Epidermal melanocyte (primary cell): ENCODE measurements at regions not wholly inside any gene's neighbourhood (a gene's known extent, or its start where the extent isn't known, plus 50 kb on each side); places are given as distances from the start of the nearest gene placed in this dataset.

Experiments
- DNase-seq: peaks from one replicate; pipeline ENCODE4 v3.0.0; 2011; ENCODE audit warnings: low spot score; ENCODE audit not compliant: insufficient read length

- DNase-seq, result no peak
Observed at GRCh38 chr20:23232679-23233308, 117.8 kb upstream of the NXT1 start.

DNA sequence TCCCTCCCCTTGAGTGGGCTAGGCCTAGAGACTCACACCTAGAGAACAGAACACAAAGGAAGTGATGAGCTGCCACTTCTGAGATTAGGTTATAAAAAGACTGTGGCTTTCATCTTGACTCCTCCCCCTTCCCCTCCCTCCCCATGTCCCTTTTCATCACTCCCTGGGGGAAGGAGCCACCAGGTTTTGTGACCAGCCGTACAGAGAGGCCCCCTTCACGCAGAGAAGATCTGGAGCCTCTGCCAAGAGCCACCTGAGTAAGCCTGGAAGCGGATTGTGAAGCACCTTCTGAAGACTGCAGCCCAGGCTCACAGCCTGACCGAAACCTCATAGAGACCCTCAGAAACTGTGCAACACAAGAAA is 118.4 kb upstream of the NXT1 start:
- DNase-seq, result no peak

DNA sequence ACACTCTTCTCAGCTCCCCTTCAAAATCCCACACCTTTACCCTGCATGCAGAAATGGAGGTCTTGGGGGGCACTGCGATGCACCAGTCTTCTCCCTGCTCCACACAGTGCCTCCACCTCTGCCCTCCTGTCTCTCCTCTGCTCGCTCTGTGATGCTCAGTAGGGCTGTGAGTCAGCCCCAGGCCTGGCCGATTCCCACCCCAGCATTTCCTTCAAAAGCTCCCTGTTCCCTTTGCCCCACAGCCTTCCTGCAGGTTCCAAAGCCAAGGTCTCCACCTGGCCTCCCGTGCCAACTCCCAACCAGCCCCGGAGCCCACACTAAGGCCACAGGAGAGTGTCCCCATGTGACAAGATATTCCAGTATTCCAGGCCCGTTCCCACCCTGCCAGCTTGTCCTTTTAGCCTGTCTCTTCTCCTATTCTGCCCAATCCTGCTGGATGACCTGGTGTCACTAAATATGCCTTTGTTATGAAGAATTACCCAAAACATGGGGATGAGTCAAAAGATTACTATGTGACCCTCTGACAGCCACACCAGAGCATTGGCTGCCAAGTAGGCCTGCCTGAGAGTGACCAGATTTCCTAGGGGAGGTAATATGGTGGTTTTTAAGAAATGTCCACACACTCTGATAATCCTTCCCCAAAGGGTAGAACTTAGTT is 118.9 kb upstream of the NXT1 start:
- DNase-seq, result no peak

DNA sequence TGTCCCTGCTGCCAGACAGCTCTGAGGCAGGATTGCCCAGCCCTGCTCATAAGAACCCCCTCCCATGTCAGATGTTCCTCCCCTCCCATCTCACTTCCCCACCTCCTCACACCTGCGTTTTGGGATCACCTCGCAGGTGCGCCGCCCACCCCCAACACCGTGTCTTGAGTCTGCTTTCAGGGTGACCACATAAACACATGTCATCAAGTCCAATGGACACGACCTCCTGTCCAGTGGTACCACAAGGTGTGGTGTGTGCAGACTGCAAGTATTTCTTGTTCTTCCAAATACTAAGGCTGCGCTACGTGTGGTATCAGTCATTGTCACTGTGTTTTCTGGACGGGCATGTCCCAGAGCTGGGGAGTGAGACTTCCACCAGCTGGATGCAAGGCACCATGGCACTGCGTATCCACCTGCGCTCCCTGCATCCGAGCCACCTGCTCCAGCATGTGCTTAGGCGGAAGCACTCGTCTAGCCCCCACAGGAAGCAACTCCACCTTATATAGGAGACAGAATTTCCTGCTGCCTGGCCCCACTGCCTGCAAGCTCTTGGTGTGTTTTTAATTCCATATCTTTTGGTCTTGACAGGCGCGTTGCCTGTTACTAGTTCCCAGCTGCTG is 119.7 kb upstream of the NXT1 start:
- no peak for DNase-seq

- DNase-seq, result no peak
Observed at GRCh38 chr20:23229989-23230388, 120.6 kb upstream of the NXT1 start.

GRCh38 chr20:23228912-23229311 is 121.7 kb upstream of the NXT1 start:
- no peak for DNase-seq

- DNase-seq, result no peak
Observed at GRCh38 chr20:23227976-23228375, 122.6 kb upstream of the NXT1 start.

DNA sequence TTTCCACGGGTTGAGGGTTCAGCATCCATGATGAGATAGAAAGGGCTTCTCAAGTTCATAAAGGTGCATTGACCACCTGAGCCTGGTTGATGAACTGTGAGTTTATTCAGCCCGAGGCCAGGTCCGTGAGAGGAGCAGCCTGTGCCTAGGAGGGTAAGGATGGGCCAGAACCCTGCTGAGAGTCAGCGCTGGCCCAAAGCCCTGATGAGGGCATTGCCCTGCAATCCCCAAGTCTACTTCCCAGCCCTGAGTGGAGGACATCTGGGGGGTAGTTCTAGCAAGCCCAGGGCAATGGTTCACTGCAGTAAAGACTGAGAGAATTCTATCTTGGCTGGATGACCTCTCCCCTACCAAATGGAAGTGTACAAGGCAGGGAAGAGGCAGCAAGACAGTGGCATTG is 123.3 kb upstream of the NXT1 start:
- DNase-seq, result no peak

DNA sequence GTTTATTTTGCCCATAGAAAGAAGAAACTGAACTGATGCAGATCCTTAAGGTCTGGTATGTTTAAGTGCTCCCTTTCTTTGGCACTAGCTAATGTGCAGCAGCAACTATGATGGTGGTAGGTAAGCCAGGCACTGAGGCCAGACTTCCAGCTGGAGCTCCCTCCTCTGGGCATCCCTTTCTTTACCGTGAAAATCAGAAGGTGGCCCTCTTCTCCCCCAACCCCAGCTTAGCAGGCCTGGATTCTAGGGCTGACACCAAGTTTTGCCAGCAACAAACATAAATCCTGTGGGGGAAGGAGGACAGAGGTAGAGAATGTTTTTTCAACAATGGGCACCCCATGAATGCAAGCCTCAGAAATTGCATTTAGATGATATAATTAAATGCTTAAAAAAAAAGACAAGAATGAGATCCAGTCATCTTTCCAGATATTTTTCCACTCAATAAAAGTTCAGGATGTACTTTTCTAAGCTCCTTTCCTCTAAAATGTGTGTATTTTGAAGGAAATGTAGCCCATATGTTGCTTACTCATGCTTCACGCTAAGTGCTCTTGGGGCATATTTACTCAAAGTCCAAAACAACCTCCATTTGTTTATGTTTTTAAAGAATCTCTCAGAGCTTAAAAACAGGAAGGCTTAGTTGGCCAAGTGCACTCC is 123.9 kb upstream of the NXT1 start:
- DNase-seq, result no peak

GRCh38 chr20:23225407-23226060 is 125.1 kb upstream of the NXT1 start:
- no peak for DNase-seq

GRCh38 chr20:23224806-23225205 is 125.8 kb upstream of the NXT1 start:
- no peak for DNase-seq

DNA sequence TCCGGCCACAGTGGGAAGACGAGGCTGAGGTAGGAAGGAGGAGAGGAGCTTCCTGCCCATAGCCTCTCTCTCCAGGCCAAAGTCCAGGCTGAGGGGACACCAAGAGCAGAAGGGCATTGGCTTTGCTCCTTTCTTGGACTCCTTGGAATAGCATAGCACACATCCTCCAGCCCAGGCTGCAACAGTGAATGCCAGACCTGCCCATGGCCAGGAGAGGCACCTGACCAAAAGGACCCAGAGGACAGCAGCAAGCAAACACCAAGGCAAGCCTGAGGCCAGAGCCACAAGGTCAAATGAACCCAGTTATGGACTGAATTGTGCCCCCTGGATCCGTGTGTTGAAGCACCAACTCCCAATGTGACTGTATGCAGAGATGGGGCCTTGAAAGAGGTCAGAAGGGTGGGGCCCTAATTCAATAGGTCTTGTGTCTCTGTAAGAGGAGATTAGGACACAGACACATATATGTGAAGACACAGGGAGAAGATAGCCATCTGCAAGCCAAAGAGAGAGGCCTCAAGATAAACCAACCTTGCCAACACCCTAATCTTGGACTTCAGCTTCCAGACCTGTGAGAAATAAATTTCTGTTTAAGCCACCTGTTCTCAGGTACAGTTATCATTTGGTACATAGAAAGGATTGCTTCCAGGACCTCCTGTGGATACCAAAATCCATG is 126.5 kb upstream of the NXT1 start:
- DNase-seq, result no peak

DNA sequence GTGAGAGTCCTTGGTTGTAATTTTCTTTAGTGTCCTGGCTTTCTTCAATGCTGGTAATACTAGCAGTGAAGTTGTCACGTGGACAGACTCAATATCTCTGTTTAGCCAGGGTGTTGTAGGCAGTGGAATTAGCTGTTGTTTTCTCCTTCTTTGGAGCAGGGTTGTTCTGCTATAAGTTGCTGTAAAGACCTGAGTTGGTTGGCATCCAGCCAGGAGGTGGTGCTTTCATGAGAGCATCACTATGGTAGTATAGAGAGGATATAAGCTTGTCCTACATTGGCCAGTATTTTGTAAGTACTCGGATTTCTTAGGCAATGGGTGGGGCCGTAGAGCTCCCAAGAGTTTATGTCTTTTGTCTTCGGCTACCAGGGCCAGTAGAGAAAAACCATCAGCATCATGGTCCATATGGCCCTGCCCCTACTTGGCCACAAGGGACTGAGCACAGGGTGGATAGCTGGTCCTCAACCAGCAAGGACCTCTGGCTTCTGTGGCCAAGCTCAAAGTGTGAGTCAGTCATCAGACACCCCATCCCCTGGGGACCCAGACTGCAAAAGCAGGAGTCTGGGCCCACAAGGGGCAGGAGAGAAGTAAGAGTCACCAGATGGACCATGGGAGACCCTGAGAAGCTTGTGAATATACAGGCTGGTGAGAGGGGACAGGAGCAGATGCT is 127.9 kb upstream of the NXT1 start:
- no peak for DNase-seq

DNA sequence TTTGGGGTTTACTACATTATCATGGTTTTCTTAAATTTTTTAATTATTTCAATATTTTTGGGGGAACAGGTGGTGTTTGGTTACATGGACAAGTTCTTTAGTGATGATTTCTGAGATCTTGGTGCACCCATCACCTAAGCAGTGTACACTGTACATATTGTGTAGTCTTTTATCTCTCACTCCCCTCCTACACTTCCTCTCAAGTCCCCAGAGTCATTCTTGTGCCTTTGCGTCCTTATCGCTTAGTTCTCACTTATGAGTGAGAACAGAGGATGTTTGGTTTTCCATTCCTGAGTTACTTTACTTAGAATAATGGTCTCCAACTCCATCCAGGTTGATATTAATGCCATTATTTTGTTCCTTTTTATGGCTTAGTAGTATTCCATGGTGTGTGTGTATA is 130.9 kb upstream of the CD93 start:
- no peak for DNase-seq

DNA sequence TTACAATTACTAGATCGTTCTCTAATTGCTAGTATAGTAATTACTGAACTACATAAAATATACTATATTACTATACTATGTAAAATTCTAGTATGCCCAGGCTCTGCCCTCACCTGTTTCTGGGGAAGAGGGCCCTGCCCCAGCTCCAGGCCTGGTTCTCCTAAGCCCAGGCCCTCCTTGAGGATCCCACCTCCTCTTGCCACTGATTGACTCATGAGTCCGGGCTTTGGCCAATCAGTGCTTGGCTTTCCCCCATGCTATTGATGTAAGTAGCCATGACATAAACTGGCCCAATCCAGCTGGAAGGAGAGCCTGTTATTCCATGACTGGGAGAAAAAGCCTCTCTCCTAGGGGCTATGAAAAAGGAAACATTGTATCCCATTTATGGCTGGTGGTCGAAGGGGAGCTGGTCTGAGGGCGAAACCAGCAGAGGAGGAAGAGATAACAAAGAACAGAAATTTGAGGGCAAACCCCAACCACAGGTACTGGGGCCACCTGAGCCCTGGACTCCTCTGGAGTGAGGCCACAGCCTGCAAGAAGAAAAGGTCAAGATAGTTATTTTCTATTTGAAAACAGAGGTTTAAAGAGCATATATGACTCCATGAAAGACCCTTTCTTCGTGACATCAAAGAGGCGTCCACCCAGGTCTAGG is 129.3 kb upstream of the CD93 start:
- DNase-seq, result no peak

DNA sequence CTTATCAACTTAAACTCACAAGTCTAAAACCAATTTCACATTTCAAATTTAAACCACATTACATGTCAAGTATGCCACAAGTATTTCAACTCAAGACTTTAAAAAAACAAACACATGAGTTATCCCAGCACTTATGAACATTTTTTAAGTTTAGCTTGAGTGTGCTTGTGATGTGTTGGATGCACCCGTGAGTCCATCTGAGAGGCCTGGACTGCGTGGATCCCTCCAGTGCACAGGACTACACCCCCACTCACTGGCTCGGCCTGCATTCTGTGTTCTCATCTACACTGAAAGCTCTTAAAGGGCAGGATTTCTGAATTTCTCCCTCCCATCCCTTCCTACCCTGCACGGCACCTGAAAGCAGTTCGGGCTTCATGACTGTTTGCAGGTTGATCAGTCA is 128.8 kb upstream of the CD93 start:
- DNase-seq, result no peak

GRCh38 chr20:23212464-23212995 is 126.4 kb upstream of the CD93 start:
- DNase-seq, result no peak

DNA sequence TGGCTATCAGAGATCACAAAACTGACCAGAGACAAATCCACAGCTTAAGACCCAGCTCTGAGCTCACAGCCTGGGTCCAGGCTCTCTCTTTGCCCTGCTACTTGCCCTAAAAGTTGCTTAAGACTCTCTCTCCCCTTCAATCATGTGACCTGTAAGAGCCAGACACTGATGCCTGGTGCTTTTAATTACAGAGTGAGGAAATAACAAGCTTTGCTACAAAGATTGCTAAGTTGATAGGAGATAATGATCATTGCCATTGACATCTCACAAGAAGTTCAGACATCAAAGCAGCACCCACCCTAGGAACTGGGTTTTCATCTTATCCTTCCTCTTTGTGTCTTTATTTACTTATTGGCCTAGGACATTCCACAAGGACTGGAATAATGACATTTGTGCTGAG is 125.9 kb upstream of the CD93 start:
- DNase-seq, result no peak

DNA sequence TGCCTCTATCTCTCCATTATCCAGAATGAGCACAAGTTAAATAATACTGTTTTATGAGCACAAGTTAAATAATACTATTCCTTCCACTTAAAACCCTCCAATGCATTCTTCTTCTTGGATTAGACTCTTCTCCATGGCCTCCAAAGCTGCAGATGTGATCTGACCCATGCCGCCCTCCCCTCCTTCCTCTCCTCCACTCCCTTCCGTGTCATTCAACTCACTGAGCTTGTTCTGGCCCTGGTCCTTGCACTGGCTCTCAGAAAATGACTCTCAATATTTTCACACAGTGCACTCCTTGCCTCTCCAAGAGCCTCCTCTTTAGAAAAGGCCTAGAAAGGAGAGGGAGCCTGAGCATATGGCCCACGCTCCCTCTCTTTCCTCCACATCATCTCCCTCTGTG is 125.0 kb upstream of the CD93 start:
- no peak for DNase-seq

- no peak for DNase-seq
Observed at GRCh38 chr20:23207826-23208540, 121.9 kb upstream of the CD93 start.
